NCI-H1436 (cell line): ENCODE measurements at regions not wholly inside any gene's neighbourhood (a gene's known extent, or its start where the extent isn't known, plus 50 kb on each side); places are given as distances from the start of the nearest gene placed in this dataset.
"Not testable (repeated sequence)": the region's sequence is repeated elsewhere in the genome, so short reads cannot be mapped to it uniquely, and the experiment has no call there.

Experiments used
- DNase-seq: peaks from one replicate; lab custom pipeline; 2025; lab: John Stamatoyannopoulos, UW

DNA sequence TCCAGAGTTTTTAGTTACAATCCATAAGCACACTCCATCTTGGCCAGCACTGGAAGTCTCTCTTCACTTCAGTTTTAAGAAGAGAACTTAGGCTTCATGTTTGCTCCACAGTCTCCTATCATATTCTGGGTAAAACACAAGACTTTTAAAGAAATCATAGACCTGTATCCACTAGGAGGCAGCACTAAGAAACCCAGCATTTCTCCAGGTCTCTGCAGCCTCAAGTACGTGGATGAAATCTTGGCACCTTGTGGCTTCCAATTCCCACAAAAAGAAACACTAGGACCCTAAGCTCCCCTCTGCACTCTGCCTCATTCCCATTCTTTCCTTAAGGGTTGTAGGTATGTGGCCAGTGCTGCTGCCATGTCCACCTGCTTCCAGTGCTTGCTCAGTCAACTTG lies 367.3 kb upstream of the CASK start:
- no peak for DNase-seq

DNA sequence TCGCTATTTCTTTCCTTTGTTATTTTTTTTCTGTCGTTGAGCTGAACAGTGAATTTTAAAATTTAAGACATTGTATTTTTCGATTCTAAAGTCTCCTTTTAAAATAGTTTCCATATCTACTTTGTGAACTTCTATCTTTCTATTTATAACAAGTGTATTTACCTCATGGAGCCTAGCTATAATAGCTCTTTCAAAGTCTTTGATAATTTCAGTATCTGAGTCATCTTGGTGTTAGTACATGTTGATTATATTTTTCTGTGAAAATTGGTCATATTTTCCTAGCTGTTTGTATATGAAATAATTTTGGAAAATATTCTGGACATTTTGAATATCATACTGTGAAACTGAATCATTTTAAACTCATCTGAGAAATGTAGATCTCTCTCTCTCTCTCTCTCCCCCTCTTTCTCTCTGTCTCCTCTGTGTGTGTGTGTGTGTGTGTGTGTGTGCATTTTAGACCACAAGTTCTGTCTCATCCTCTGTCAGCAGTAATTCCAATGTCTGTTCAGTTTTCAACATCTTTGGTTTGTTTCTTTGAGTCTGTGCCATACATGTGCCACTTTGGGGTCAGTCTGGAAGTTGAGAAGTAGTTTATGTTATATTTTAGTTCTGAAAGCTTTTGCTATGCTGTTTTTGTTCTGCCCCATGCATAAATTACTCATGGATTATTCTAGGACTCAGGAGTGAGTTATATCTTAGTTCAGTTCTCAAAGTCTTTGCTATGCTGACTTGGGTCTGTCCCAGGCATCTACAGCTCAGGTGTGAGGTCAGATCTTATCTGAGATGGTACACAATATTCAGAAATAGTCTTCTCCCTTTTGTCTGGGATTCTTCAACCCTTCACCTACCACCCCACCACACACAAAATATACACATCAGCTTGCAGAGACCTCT lies 366.4 kb upstream of the CASK start:
- DNase-seq = no peak

DNA sequence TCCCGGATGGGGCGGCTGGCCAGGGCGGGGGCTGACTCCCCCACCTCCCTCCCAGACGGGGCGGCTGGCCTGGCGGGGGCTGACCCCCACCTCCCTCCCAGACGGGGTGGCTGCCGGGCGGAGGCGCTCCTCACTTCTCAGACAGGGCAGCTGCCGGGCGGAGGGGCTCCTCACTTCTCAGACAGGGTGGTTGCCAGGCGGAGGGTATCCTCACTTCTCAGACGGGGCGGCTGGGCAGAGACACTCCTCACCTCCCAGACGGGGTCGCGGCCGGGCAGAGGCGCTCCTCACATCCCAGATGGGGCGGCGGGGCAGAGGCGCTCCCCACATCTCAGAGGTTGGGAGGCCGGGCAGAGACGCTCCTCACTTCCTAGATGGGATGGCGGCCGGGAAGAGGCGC lies 362.3 kb upstream of the CASK start:
- not testable (repeated sequence) for DNase-seq

DNA sequence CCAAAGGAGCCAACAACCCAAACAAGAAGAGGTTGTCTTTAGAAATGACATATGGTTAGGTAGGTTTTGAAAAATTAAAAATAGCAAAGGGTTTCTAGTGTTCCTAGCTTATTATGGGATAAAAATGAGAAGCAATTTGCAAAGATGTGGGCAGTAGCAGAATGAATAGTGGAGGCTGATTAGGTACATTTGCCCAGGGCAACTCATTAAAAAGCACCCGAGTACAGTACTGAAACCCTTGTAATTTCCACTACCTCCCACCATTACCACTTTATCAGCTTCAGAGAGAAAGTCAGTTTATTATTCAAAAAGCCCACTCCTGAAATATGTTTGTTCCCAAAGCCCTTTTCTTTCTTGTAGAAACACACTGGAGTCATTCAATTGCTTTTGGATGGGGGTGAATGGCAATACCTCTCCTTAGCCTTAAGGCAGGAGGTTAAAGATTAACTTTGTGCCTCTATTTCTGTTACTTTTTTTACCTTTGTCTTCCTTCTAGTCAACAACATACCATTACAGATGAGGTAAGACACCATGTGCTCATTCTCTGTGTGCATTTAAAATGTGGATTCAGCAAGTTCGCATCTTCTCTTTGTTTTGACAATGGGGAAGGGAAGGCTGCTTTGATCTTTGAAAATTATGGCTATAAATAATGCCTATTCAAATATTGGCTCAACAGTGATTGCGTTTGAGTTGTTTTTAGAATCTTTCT lies 353.8 kb upstream of the CASK start:
- DNase-seq = no peak

DNA sequence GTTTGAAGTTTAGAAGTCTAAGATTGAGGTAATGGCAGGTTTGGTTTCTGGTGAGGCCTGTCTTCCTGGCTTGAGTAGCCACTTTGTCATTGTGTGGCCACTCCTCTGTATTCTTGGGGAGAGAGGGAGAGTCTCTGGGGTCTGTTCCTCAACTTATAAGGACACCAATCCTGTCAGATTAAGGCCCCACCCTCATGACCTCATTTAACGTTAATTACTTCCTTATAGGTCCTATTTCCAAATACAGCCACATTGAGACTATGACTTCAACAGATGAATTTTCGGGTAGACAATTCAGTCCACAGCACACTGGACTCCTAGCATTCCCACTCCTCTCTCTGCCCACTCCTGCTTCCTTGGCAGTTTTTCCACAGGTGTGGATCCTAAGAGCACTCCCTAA lies 350.8 kb upstream of the CASK start:
- no peak for DNase-seq

DNA sequence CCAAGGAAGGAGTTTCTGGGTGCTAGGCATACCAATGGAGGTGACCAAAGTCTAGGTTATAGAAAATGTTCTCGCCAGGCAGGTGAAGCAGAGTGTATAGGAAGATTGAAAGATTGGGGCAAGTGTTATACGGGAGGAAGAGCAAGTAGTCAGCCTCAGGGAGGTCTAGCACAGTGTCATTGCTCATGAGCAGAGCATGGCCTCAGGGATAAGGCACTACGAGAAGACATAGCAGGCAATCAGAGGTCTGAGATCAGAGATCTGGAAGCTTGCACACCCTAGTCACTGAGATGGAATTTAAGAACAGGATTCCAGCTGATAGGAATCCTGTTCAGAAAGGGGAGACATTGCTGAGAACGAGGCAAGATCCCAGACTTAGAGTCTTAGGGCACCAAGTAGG lies 350.0 kb upstream of the CASK start:
- DNase-seq = no peak

DNA sequence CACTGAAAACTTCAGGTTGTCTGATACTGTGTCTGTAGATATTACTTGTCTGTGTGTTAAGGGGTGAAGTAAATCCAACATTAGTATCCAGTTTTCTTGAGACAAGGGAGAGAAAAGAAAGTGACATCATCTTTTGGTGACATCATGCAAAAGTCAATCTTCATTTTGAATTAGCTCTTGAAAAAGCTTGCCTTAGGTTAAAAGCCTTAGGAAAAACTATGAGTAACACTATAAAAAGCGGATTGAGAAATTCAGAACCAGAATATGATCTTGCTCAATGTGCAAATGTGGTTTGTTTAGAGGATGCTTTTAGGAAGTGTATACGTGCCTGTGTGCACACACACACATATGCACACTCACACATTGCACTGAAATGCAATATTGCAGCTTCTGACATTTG lies 345.8 kb upstream of the CASK start:
- no peak for DNase-seq

DNA sequence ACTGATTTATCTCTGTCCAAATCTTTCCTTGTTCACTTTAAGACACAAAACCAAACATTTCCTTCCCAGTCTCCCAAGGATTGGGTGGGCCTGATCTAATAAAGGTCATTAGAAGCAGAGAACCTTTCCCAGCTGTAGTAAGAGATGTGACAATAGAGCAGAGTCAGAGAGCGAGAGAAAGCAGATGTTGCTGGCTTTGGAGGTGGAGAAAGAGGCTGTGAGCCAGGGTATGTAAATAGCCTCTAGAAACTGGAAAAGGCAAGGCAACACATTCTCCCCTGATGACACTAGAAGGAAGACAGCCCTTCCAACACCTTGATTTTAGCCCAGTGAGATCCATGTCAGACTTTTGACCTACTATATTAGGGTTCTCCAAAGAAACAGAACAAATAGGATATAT lies 337.5 kb upstream of the CASK start:
- no peak for DNase-seq

DNA sequence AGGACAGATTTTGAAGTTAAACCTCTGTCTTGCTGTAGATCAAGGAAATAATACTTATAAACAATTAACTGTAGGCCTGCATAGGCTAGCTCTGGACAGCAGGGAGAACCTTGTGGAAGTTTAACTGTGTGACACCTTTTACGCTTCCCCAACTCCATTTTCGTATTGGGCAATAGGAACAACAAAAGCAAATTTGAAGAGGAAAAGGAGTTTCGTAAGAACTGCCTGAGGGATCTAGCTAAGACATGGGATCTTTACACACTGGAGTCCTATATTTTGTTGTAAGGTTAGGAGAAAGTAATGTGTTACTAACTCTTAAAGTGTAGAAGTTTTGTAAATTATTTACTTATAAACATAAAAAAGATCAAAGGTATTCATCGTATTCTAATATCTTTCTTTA lies 324.9 kb upstream of the CASK start:
- DNase-seq = no peak

DNA sequence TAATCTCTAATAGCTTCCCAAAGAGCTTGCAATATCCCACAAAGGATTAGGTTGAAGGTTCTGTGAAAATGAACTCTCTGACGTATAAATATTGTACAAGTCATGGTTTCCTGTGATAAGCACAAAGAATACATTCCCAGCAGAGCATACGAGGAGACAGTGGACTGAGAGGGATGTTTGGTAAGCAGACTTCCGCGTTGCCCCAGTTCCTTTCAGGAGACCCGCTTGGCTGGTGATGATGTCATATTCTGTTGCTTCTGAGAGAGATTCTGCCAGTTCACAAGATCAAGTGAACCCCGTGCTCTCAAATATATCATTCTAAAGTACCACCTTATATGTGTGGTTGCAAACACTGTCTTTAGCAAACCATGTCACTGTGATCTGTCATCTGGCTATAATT lies 323.9 kb upstream of the CASK start:
- DNase-seq = no peak

DNA sequence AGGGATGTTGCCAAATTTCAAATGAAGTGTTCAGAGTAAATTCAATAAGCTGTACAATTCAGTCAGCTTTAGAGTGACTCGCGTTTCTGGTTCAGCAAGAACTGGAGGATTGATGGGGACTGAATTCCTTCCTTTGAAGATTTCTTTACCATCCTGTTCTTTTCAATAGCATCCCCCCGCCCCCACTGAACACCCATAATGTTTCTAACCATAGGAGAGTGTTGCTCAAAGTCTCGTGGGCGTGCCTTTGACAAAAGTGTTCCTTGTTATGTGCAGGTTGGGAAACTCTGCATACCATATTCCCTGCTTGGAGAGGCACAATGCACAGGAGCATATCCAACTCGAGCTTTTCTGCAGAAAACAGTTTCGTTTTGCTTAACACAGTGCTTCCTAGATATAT lies 323.5 kb upstream of the CASK start:
- DNase-seq = no peak

DNA sequence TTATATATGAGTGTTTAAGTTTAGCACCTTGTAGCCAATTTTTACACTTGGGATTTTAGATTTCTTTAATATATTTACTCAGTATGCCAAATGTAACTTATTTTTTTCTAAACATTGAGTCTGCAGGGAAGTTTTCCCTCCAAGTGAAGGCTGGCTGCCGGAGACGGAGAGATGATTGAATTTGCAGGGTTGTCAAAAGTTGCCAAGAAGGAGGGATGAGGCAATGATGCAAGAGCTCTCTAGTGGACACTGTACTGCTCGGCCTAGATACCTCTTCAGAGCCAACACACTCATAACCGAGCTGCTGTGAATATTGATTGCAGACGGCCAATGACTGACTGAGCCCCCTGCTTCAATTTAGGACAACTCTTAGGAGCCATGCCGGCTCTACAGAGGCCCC lies 318.6 kb upstream of the CASK start:
- DNase-seq = no peak

DNA sequence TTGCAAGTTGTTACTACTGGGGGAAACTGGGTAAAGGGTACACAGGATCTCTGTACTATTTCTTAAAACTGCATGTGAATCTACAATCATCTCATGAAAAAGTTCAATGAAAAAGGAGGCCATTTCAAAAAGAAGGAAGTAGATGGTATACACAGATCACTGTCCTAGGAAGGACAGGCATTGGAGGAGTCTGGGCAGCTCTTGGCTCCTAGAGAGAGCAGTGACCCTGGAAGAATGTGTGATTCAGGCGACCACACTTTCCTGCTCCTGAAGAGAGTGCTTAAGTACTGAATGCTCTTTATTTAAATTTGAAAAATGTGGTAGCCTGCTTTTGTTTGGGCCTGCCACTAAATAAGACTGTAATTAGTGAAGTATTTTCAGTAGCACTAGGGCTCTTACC lies 318.1 kb upstream of the CASK start:
- no peak for DNase-seq

DNA sequence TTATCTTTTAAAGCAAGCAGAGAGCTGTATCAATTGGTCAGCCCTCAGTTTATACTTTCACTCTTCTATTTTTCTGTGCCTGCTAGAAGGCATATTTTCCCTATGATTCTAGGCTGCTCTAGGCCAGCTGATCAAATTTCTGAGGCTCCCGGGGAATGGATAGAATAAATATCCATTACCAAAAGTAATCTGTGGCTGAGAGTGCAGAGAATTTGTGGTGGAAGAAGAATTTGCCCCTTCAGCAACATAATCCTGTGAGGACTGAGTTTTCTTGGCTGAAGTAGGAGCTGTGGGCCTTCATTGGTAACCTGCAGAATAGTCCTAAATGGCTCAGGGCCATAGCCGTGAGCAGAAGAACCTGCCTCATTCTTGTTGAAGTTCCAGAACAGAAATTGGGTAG lies 314.6 kb upstream of the CASK start:
- DNase-seq = no peak

DNA sequence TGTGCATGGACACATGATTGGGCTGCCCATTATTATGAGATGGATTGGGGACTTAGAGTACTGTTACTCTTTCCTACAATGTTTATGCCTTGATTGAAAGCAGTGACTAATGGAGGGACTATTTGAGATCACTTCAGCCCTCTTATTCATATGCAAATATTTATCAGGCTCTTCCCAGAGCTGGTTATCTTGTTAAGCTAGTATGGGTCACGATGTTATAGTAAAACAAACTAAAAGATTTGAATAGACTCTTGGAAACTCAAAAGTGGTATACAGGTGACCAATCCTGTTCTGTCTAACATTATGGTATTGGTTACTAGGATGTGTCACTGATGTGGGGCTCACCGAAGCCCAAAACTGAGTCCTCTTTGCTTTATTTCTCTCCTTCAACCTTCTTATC lies 306.2 kb upstream of the CASK start:
- DNase-seq = no peak

DNA sequence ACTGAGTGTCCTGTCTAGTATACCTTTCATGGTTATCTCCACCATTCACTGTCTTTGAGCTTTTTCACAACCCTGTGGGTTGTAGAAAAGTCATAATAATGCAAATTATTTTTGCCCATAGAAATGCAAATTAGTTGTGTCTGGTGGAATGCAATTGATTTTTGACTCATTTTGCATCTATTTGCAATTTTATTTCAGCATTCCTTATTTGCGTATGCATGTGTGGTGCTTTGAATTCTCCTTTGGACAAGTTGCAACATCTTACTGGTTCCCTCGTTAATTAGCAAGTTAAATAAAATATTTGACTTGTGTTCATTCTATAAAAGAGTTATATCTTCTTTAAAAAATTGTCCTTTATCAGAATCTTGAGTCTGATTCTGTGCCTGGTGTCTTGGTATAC lies 297.3 kb upstream of the CASK start:
- no peak for DNase-seq

DNA sequence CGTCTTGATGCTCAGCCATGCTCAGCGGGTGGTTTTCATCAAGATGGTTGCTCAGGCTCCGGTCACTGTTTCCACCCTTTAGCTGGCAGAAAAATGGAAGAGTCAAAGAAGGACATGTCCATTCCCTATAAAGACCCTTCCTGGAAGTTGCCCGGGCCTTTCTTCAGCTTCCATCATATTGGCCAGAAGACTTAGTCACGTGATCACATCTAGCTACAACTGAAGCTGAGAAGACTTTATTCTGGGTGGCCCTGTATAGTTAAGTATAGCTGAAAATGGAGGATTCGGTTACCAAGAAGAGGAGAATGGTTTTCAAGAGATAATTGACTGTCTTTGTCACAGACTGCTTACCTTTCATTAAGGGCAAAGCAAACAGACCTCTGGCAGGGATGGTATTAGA lies 296.7 kb upstream of the CASK start:
- DNase-seq = no peak

DNA sequence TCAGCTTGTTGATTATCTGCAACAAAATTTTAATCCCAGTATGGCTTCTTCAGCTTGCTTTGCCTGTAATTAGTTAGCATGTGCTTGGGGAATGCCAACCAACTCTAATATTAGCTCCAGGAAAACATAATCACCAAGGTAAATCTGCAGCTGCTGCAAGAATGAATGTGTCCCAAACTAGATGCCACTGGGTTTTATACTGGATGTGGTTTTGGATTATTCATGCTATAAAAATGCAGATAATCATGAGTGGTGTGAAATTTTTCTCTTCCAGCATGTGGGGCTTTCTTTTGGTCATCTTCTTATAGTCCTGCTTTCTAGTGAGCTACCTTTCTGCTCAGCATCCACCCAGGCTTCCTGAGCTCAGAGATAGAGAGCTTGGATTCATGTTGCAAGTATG lies 295.9 kb upstream of the CASK start:
- DNase-seq = no peak

DNA sequence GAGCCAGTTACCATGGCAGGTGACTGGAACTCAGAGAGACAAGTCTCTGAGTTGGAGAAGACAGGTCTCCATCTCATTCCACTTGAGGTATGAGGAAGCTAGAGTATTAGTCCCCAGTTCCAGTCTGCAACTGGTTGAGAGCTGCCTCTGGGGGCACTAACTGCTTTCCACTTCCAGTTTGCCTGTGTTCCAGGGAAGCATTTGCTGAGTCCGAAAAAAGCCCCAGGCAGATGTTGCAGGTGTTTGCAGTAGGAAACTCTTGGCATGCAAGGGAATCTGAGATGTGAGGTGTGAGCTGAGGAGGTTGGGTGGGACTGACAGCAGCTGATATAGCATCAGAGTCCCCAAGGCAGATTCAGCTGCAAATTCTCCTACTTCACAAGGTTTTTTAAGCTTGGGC lies 272.2 kb upstream of the CASK start:
- no peak for DNase-seq

DNA sequence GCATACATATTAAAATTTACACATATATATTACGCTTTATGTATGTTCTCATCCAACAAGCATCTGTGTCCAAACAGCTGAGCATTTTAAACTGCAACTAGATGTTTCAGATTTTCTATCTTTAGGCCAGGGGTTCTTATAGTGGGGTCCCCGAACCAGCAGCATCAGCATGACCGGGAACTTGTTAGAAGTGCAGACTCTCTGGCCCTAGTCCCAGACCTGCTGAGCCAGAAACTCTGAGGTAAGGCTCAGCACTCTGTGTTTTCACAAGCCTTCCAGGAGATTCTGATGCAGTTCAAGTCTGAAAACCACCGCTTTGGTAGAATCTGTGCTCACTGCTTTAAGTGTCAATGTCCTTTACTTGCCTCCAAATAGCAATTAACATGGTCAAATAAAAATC lies 266.2 kb upstream of the CASK start:
- no peak for DNase-seq

DNA sequence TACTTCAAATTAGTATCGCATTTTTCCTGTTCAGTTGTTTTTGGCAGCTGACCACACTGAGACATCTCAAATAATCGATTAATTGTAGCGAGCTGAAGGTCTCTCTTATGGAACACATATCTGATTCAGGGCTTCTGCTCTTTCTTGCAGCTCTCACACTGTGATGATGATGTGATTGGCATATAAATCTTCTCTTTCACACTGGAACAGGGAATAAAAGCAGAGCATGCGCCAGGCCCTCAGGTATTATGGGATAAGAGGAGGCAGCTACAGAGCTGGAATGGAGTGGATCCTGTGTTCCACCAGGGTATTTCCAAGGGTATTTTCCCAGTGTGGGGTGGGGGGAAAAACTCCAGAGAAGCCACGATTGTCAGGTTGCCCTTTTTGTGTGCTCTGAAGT lies 265.4 kb upstream of the CASK start:
- no peak for DNase-seq

DNA sequence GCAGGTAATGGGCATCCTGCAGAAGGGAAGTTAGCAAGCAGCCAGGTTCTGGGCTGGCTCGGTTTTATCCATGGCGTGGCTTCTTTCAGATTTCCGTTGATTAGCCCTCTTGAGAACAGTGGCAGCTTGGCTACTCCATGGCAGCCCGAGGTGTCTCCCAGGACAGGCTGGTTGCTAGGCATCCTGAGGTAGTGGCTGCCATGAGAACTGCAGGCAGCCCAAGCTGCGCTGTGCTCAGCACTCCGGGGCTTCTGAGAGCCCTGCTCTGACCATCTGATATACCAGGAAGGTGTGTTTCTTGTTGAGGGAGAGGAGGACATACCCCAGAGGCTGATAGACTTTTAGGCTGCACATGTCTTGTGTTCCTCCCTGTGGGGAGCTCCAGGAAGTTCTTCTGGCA lies 253.4 kb upstream of the CASK start:
- DNase-seq = no peak

DNA sequence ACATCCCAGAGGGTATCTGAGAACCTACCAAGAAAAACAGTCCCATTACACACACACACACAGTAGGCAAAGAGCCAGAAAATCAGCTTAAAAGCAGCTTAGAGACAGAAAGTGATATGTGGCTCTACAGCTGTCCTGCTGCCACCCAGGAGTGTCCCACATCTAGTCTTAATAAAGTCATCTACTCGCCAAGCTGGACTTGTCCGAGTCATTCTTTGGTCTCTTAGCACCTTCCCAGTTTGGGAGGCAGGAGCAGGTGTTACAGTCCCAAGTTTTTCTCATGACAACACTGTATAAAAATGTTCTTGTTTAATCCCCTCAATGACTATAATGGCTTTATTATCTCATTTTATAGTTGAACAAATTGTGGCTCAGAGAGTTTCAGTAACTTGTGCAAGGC lies 252.5 kb upstream of the CASK start:
- DNase-seq = no peak

DNA sequence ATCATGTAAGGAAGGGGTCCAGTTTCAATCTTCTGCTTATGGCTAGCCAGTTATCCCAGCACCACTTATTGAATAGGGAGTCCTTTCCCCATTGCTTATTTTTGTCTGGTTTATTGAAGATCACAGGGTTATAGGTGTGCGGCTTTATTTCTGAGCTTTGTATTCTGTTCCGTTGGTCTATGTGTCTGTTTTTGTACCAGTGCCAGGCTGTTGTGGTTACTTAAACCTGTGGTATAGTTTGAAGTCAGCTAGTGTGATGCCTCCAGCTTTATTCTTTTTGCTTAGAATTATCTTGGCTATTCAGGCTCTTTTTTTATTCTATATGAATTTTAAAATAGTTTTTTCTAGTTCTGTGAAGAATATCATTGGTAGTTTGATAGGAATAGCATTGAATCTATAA lies 234.6 kb upstream of the CASK start:
- not testable (repeated sequence) for DNase-seq
